ENCODE measurements at regions not wholly inside any gene's neighbourhood (a gene's known extent, or its start where the extent isn't known, plus 50 kb on each side); places are given as distances from the start of the nearest gene placed in this dataset.

DNA sequence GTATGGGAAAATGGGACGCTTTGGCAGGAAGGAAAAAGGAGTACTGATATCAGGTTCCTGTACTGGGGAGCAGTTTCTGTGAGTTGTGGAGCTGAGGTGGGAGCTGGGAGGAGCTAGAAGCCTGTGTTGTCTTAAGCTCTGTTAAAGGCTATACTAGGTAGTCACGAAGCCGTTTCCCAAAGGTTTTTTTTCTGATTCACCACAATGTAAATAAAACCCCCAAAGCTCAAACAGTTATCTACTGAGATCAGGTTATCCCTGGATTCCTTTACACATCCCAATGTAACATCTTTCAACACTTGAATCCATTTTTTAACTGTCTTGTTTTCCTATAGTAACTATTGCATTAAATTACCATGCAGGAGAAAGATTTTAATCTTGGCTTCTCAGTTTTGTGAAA, 297.4 kb upstream of the SFRP2 start:
- Histone ChIP-seq H4K91ac (replicated peaks; ENCODE audit: insufficient read length, low read length) (no peak overlapping the region), H3K9me3 (ENCODE audit: insufficient read depth in 2 of 2, low read depth in 1 of 2, low read length in 1 of 2) (no peaks in the 10 kb centered on the region), H3K4me2 (ENCODE audit: insufficient read depth in 1 of 2, low read depth in 2 of 2, low read length in 2 of 2) (no peak overlapping the region), H2BK20ac (ENCODE audit: low read length) (no peak overlapping the region), H3K4ac (replicated peaks; ENCODE audit: insufficient read length, low read depth, low read length) (no peak overlapping the region), H3K79me1 (ENCODE audit: low read depth, low read length) (no peaks in the 10 kb centered on the region), H3K23ac (ENCODE audit: insufficient read length) (no peak overlapping the region), H2BK120ac (replicated peaks; ENCODE audit: low read depth, low read length) (no peak overlapping the region), H4K5ac (ENCODE audit: insufficient read length, low read depth, low read length) (no peak overlapping the region), H3K14ac (ENCODE audit: insufficient read length) (no peak overlapping the region), H3K79me2 (ENCODE audit: control insufficient read depth in 1 of 2, insufficient read depth in 2 of 2, low read length in 2 of 2) (no peaks in the 10 kb centered on the region), H4K8ac (ENCODE audit: extremely low read depth, insufficient read depth, low read length) (no peak overlapping the region), H3K9ac (replicated peaks in 1 of 4; ENCODE audit: extremely low read depth in 1 of 4, low read depth in 3 of 4, low read length in 3 of 4) (no peak overlapping the region), H3K27me3 (replicated peaks in 1 of 4; ENCODE audit: control insufficient read depth in 3 of 4, extremely low read depth in 1 of 4, insufficient read depth in 3 of 4, low read length in 3 of 4) (no peaks in the 10 kb centered on the region), H2BK12ac (ENCODE audit: low read depth, low read length) (no peak overlapping the region), H2BK5ac (ENCODE audit: low read depth, low read length) (no peak overlapping the region), H2BK15ac (ENCODE audit: low read length) (no peak overlapping the region), H3K4me1 (replicated peaks in 1 of 4; ENCODE audit: control insufficient read depth in 3 of 4, insufficient read depth in 4 of 4, low read length in 3 of 4) (no peaks in the 10 kb centered on the region), H3K36me3 (ENCODE audit: control insufficient read depth in 2 of 4, insufficient read depth in 4 of 4, low read length in 3 of 4) (no peaks in the 10 kb centered on the region), H2AFZ (ENCODE audit: low read length) (0 out of 2 replicates have a peak overlapping the region, but pooled peaks have one; percentile 8), H3K23me2 (ENCODE audit: low read depth, low read length) (no peaks in the 10 kb centered on the region; the same call in 1 of the 2 replicates), H3K56ac (replicated peaks; ENCODE audit: insufficient read length, low read depth, low read length) (no peak overlapping the region), H3K27ac (ENCODE audit: low read depth, low read length) (no peak overlapping the region), H3K4me3 (ENCODE audit: extremely low read depth in 1 of 4, insufficient read depth in 2 of 4, low read depth in 3 of 4, low read length in 4 of 4) (no peak overlapping the region), H2AK5ac (ENCODE audit: low read depth, low read length) (no peak overlapping the region), H3K18ac (ENCODE audit: extremely low read depth, low read length) (no peak overlapping the region), H4K20me1 (replicated peaks in 1 of 2; ENCODE audit: control insufficient read depth in 1 of 2, insufficient read depth in 2 of 2, low read length in 2 of 2) (no peaks in the 10 kb centered on the region)
- 62% methylated on average over 3 of the region's 3 CpGs; no CpG with 5 or more reads in 1 of the 2 experiments for WGBS, 2 experiments (ENCODE audit: extremely low coverage in 1 of 2, insufficient coverage in 1 of 2, insufficient read length in 1 of 2, insufficient replicate concordance in 2 of 2, low coverage in 1 of 2, low lambda C conversion rate in 2 of 2, missing lambda C conversion rate in 1 of 2)
- no peak for TF ChIP-seq CBX5 (IDR thresholded peaks at IDR 0.05; ENCODE audit: low read depth, low read length)
- no peak for TF ChIP-seq FOSL1 (IDR thresholded peaks at IDR 0.05; ENCODE audit: insufficient read depth, low read depth, low read length)
- no peak for TF ChIP-seq CHD1 (IDR thresholded peaks at IDR 0.05; ENCODE audit: low read depth, low read length)
- no peak for TF ChIP-seq TAF7 (optimal IDR thresholded peaks at IDR 0.05; ENCODE audit: borderline replicate concordance, low read depth, low read length)
- no peak for TF ChIP-seq POLR2AphosphoS5 (IDR thresholded peaks at IDR 0.05; ENCODE audit: low read depth, low read length)
- no peak for TF ChIP-seq SUZ12 (IDR thresholded peaks at IDR 0.05; ENCODE audit: low read length)
- DNase-seq (ENCODE audit: low read depth in 1 of 2, low spot score in 2 of 2) (no peak), FAIRE-seq (no peak)
- CTCF ChIA-PET (ENCODE audit: partially characterized antibody), result interaction anchor here (1.0 to 1.4 kb wide), 4 partner anchors 15 to 431 kb away, joined by 3 to 4 read pairs (median 4); no protein-coding TSS in a partner anchor
- POLR2A ChIA-PET (ENCODE audit: partially characterized antibody), result no interaction called here

All from H1 (cell line).